ENCODE measurements at regions not wholly inside any gene's neighbourhood (a gene's known extent, or its start where the extent isn't known, plus 50 kb on each side); places are given as distances from the start of the nearest gene placed in this dataset.

DNA sequence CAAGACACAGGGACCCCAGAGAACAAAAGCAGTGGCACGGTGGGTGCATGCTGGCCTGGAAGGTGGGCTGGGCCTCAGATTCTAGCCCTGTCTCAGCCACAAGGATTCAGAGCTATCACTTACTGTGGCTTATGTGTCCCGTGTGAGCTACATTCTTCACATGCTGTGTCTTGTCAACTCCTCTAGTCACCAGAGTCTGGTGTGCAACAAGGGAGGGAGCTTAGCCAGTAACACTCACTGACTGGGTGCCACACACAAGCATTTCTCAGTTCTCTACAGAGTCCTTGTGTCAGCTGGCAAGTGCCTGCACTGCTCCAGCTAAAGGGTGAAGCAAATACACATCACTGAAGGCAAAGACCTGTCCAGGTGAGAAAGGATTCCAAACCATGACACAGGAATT lies 186.9 kb upstream of the CDYL start:
- Mint-ChIP-seq H3K9me3 (no peaks in the 10 kb centered on the region), H3K27me3 (ENCODE audit: low read depth) (no peaks in the 10 kb centered on the region), H3K4me3 (no peak overlapping the region), H3K27ac (no peak overlapping the region), H3K4me1 (ENCODE audit: low read depth) (no peaks in the 10 kb centered on the region), H3K36me3 (ENCODE audit: low read depth) (no peaks in the 10 kb centered on the region)
- DNase-seq (ENCODE audit: low spot score): no peak

DNA sequence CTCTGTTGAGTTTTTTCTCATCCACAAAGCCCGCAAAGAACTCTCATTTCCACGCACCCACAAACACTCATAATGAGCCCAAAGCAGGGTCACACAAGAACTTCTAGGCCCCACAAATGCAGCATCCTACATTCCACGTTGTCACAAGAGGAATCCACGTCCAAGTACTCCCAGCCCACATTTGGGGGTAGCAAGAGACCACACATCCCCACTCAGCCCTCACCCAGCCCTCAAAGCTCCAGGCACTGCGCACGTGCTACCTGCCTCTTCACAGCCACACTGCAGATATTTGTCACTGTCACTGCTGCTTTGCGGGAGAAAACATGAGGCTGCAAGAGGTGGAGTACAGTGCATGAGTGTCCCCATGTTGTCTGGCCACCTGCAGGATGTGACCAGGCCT lies 187.6 kb upstream of the CDYL start:
- Mint-ChIP-seq H3K9me3 (no peaks in the 10 kb centered on the region), H3K36me3 (ENCODE audit: low read depth) (no peaks in the 10 kb centered on the region), H3K4me3 (no peak overlapping the region), H3K27ac (no peak overlapping the region), H3K4me1 (ENCODE audit: low read depth) (no peaks in the 10 kb centered on the region), H3K27me3 (ENCODE audit: low read depth) (no peaks in the 10 kb centered on the region)
- DNase-seq (ENCODE audit: low spot score): no peak

DNA sequence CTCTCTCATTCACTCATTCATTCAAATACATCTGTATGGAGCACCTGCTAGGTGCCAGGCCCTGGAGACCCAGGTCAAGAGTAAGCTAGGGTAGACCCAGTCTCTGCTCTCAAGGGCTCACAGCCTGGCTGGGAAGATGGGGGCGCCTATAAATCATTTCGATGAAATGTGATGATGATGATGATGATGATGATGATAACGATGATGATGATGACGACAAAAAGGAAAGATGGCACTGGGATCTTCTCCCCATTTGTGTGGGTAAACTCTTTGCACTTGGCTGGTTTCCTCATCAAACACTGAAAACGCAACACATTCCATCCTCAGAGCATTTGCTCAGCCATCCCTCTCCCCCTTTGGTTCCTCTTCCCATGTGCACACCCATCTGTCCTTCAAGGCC lies 188.0 kb upstream of the CDYL start:
- no peaks in the 10 kb centered on the region for H3K27me3 Mint-ChIP-seq (ENCODE audit: low read depth)
- H3K36me3 Mint-ChIP-seq (ENCODE audit: low read depth): no peaks in the 10 kb centered on the region
- no peak overlapping the region for H3K4me3 Mint-ChIP-seq
- no peaks in the 10 kb centered on the region for H3K4me1 Mint-ChIP-seq (ENCODE audit: low read depth)
- DNase-seq (ENCODE audit: low spot score): no peak
- H3K9me3 Mint-ChIP-seq: no peaks in the 10 kb centered on the region
- H3K27ac Mint-ChIP-seq: no peak overlapping the region

DNA sequence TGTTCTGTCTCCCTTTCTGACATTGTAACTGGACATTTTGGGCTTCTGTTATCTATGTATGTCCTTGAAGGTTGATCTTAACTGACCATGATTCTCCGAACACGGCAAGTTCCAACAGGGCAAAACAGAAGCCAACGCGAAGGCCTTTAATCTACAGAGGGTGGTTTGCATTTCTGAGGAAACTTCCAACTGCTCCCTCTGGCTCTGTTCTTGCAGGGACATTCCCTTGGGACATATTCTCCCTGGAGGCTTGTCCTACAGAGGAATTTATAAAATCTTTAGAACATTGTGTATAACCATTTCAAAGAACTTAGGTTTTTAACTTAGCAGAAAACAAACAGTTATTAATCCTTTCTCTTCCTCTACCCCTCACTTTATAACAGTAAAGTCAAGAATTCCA lies 189.0 kb upstream of the CDYL start:
- Mint-ChIP-seq H3K27ac (no peak overlapping the region), H3K9me3 (no peaks in the 10 kb centered on the region), H3K4me1 (ENCODE audit: low read depth) (no peaks in the 10 kb centered on the region), H3K27me3 (ENCODE audit: low read depth) (no peaks in the 10 kb centered on the region), H3K4me3 (no peak overlapping the region), H3K36me3 (ENCODE audit: low read depth) (no peaks in the 10 kb centered on the region)
- no peak for DNase-seq (ENCODE audit: low spot score)

DNA sequence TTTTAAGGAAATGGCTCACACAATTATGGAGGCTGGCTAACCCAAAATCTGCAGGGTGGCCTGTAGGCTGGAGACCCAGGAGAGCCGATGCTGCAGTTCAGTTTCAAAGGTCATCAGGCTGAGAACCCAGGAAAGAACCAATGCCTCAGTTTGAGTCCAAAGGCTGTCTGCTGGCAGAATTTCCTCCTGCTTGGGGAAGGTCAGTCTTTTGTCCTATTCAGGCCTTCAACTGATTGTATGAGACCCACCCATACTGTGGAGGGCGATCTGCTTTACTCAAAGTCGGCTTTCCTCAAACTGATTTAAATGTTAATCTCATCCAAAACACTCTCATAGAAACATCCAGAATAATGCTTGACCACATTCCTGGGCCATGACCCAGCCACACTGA lies 189.7 kb upstream of the CDYL start:
- DNase-seq (ENCODE audit: low spot score): no peak
- H3K36me3 Mint-ChIP-seq (ENCODE audit: low read depth): no peaks in the 10 kb centered on the region
- H3K27me3 Mint-ChIP-seq (ENCODE audit: low read depth): no peaks in the 10 kb centered on the region
- no peak overlapping the region for H3K27ac Mint-ChIP-seq
- no peak overlapping the region for H3K4me3 Mint-ChIP-seq
- H3K4me1 Mint-ChIP-seq (ENCODE audit: low read depth): no peaks in the 10 kb centered on the region
- no peaks in the 10 kb centered on the region for H3K9me3 Mint-ChIP-seq

DNA sequence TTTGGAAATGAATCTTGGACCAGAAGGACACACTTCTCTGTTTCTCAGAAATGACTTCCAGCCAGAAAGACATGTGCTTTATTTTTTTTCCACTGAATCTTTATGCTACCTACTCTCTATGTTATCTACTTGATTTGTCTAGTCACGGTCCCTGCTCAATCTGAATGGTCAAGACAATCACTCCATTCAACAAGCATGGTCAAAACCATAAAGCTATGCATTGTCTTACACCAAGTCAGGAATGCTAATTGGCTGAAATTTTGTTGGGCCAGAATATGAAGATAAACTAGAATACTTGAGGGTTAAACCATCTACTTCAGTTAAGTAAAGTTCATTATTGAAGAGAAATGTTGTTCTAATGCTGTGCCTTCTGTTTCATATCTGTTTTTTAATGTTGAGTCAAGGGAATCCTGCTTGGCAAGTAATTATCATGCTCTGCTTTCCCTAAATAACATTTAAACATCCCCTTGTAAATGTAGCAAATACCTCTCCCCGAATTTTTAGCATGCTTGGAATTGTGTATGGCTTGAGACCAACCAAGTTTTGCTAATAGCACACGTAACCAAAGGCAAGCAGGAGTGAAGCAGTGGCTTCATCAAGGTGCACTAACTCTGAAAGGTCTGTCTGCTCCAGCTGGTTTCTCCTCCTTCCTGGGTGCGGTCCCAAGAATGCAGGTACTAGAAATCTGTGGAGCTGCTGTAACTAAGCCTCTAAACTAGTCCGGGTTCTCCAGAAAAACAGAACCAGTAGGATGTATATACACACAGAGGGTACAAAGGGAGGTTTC lies 190.3 kb upstream of the CDYL start:
- no peaks in the 10 kb centered on the region for H3K9me3 Mint-ChIP-seq
- no peaks in the 10 kb centered on the region for H3K4me1 Mint-ChIP-seq (ENCODE audit: low read depth)
- H3K4me3 Mint-ChIP-seq: no peak overlapping the region
- no peak for DNase-seq (ENCODE audit: low spot score)
- no peaks in the 10 kb centered on the region for H3K36me3 Mint-ChIP-seq (ENCODE audit: low read depth)
- H3K27me3 Mint-ChIP-seq (ENCODE audit: low read depth): no peaks in the 10 kb centered on the region
- H3K27ac Mint-ChIP-seq: no peak overlapping the region

DNA sequence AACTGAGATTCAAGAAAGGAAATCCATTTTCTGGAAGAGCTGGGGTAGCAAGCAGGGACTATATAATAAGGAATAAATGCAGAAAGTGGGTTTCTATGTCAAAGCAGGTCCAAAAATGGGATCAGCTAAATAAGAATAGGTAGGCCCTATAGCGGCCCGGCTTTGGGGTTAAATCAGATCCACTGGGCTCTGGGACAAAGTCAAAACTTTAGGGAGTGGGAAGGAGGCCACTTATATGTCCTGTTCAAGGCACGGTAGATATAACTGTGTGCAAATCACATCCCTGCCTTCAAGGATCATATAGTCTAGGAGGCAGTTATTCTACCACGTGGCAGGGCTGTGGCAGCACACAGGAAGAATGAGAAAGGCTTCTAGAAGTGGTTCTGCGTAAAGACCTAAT lies 191.4 kb upstream of the CDYL start:
- Mint-ChIP-seq H3K4me1 (ENCODE audit: low read depth) (no peaks in the 10 kb centered on the region), H3K4me3 (no peak overlapping the region)

DNA sequence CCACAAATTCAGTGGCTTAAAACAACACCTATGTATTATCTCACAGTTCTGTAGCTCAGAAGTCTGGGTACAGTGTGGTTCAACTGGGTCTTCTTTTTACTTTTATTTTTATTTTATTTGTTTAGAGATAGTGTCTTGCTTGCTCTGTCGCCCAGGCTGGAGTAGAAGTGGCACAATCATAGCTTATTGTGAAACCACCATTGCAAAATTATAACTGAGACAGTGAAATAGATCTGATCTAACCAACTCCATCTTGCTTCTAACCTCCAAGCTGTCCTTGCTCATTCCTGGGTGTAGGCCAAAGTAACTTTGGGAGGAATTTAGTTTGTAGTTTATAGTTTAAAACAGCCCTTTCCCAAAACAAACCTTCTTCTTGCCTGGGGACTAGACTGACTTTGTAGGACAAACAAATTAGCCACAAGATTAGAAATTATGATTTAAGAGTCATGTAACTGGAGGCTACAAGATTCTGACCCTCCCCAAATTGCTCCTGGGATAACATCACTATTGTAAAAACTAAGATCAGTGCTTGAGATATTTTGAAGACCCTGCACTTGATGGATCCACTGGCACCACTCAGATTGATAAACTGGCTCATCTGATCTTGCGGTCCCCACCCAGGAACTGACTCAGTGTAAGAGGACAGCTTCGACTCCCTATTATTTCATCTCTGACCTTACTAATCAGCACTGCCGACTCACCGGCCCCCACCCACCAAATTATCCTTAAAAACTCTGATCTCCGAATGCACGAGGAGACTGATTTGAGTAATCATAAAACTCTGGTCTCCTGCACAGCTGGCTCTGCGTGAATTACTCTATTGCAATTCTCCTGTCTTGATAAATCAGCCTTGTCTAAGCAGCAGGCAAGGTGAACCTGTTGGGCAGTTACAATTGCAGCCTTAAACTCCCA lies 193.4 kb upstream of the CDYL start:
- no peak overlapping the region for H3K27ac Mint-ChIP-seq
- peaks cover 2% of the 10 kb centered on the region for H3K27me3 Mint-ChIP-seq (ENCODE audit: low read depth)
- no peaks in the 10 kb centered on the region for H3K4me1 Mint-ChIP-seq (ENCODE audit: low read depth)
- no peaks in the 10 kb centered on the region for H3K9me3 Mint-ChIP-seq
- H3K4me3 Mint-ChIP-seq: no peak overlapping the region
- no peaks in the 10 kb centered on the region for H3K36me3 Mint-ChIP-seq (ENCODE audit: low read depth)
- no peak for DNase-seq (ENCODE audit: low spot score)

More for the DNA sequence above, 191.4 kb upstream of the CDYL start:
- no peak for DNase-seq (ENCODE audit: low spot score)
- H3K36me3 Mint-ChIP-seq (ENCODE audit: low read depth): no peaks in the 10 kb centered on the region
- no peaks in the 10 kb centered on the region for H3K27me3 Mint-ChIP-seq (ENCODE audit: low read depth)
- no peak overlapping the region for H3K27ac Mint-ChIP-seq
- no peaks in the 10 kb centered on the region for H3K9me3 Mint-ChIP-seq

DNA sequence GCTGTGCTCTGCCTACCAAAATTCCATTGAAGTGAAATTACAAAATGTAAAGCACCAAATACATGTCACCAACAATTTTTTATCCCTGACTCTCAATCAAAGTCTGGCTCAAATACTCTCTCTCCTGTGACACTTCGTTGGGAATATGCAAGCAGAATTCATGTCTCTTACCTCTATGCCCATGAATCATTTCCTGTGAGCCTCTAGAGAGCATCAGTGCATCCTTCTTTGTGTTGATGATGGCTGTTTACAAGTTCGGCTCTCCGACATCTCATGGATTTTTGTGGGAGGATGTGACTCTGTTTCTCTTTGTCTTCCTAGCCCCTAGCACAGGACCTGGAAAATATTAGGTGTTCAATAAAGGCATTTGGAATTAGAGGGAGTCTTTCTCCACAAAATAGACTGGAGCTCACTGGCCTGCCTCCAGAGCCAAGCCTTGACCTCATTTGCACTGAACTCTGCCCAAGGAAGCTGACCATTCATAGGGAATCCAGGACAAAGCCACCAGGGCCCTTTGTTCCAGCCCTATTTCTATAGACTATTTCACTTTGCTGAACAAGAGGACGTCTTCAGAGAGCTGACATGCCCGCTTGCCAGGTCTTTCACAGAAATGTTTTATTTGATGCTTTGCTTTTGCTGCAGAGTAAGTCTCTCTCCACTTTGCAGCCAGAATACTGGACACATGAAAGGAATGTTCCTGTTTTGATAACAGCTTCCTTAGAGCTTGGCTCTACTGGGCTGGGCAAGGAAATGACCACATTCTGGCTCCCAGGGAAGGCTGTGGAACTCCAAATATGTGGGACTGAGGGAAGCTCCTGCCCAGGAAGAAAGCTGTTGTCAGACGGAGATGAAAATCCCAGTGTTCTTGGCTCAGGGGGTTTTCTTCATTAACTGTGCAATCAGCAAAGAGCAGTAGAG lies 194.5 kb upstream of the CDYL start:
- DNase-seq (ENCODE audit: low spot score): no peak

DNA sequence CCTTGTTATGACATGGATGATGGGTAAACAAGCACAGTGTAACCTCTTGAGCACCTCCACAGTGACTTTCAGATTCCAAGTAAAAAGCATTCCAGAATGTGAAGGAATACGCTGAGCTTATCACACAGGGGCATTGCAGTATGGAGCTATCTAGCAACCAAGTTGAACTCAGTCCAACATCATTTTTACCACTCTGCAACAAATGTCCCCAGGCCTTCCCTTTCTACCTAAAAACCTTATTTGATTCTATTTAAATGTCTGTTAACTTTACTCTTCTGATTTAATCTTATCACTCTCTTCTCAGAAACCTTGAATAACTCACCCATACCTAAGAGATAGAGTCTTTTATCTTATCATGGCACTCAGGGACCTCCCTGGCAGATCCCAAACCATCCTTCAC lies 195.8 kb upstream of the CDYL start:
- no peaks in the 10 kb centered on the region for H3K4me1 Mint-ChIP-seq (ENCODE audit: low read depth)
- no peak overlapping the region for H3K4me3 Mint-ChIP-seq
- H3K27me3 Mint-ChIP-seq (ENCODE audit: low read depth): peaks cover 2% of the 10 kb centered on the region
- no peak for DNase-seq (ENCODE audit: low spot score)
- no peak overlapping the region for H3K27ac Mint-ChIP-seq
- no peaks in the 10 kb centered on the region for H3K9me3 Mint-ChIP-seq
- H3K36me3 Mint-ChIP-seq (ENCODE audit: low read depth): no peaks in the 10 kb centered on the region

More for the DNA sequence above, 194.5 kb upstream of the CDYL start:
- H3K27me3 Mint-ChIP-seq (ENCODE audit: low read depth): peaks cover 2% of the 10 kb centered on the region
- H3K4me1 Mint-ChIP-seq (ENCODE audit: low read depth): no peaks in the 10 kb centered on the region
- no peaks in the 10 kb centered on the region for H3K36me3 Mint-ChIP-seq (ENCODE audit: low read depth)
- no peak overlapping the region for H3K27ac Mint-ChIP-seq
- no peaks in the 10 kb centered on the region for H3K9me3 Mint-ChIP-seq
- H3K4me3 Mint-ChIP-seq: no peak overlapping the region

DNA sequence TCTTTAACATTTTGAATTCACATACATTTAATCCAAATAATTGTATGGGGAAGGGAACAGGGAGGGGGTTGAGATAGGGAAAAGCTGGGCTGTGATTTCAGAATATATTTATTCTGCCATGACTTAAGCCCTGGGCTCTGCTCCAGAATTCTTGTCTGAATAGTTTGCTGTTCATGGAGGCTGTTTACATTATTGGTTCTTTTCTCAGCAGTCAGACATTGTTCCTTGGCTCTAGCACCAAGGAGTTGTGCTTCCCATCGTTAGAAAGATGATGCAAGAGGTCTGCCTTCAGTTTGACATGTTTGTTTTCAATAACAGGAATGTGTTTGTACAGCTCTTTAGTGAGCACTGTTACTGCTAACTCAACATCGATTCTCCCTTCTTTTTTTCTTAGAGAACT lies 198.8 kb upstream of the CDYL start:
- Mint-ChIP-seq H3K4me3 (no peak overlapping the region), H3K27ac (no peak overlapping the region), H3K4me1 (ENCODE audit: low read depth) (no peaks in the 10 kb centered on the region), H3K27me3 (ENCODE audit: low read depth) (peaks cover 2% of the 10 kb centered on the region), H3K9me3 (no peaks in the 10 kb centered on the region), H3K36me3 (ENCODE audit: low read depth) (no peaks in the 10 kb centered on the region)
- DNase-seq (ENCODE audit: low spot score): no peak

DNA sequence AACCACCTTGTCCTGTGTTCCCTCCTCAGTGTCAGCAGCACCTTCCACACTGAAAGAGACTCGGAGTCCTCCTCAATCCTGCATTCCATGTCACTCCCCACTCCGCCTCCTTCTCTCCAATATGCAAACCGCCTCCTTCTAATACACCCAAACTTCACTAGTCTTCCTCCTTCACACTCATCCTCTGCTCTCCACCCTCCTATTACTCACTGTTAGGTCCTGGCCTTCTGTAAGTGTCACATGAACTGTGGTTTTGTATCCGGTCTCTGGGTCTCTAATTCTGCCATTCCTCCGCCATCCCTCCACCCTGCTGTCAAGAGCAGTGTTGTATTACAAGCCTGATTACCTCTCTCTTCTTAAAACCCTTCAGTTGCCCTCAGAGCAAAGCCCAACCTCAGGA lies 200.5 kb upstream of the CDYL start:
- peaks cover 2% of the 10 kb centered on the region for H3K36me3 Mint-ChIP-seq (ENCODE audit: low read depth)
- no peak overlapping the region for H3K4me3 Mint-ChIP-seq
- H3K9me3 Mint-ChIP-seq: peaks cover 10% of the 10 kb centered on the region
- H3K27ac Mint-ChIP-seq: no peak overlapping the region
- no peaks in the 10 kb centered on the region for H3K4me1 Mint-ChIP-seq (ENCODE audit: low read depth)
- peaks cover 2% of the 10 kb centered on the region for H3K27me3 Mint-ChIP-seq (ENCODE audit: low read depth)
- no peak for DNase-seq (ENCODE audit: low spot score)

DNA sequence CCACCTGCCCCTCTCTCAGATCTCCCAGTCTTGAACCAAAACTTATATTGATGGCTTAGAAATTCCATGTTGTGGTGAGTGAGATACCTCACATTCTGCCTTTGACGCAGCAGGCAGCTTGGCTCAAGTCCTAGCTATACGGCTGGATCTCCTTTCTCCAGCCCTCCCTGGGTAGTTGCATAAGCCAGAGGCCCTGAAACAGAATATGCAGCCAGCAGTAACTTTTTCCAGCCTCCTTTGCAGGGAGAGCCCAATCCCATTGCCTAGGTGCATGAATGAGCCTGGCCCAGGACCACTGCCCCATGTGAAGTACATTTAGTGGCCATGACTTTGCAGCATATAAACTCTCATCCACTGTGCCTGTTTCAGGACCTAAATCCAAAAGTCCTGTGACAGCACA lies 202.2 kb upstream of the CDYL start:
- peaks cover 2% of the 10 kb centered on the region for H3K36me3 Mint-ChIP-seq (ENCODE audit: low read depth)
- H3K27me3 Mint-ChIP-seq (ENCODE audit: low read depth): peaks cover 2% of the 10 kb centered on the region
- H3K9me3 Mint-ChIP-seq: peaks cover 14% of the 10 kb centered on the region
- H3K4me1 Mint-ChIP-seq (ENCODE audit: low read depth): no peaks in the 10 kb centered on the region
- H3K4me3 Mint-ChIP-seq: no peak overlapping the region
- no peak for DNase-seq (ENCODE audit: low spot score)
- H3K27ac Mint-ChIP-seq: no peak overlapping the region

DNA sequence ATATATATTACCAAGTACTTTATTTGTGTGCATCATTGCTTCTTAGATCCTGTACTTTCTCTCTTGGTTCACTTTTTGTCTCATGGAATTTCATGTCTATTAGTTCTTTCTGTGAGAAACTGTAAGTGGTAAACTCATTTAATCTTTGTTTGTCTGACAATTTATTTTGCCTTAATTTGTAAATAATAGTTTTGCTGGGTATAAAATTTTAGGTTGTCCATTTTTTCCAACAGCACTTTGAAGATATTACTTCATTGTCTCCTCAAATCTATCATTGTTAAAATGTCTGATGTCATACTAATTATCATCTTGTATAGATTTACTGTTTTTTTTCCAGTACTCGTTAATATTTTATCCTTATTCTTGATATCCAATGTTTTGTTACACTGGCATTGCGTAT lies 205.2 kb upstream of the CDYL start:
- Mint-ChIP-seq H3K4me3 (no peak overlapping the region), H3K27ac (no peak overlapping the region), H3K4me1 (ENCODE audit: low read depth) (no peaks in the 10 kb centered on the region), H3K27me3 (ENCODE audit: low read depth) (no peaks in the 10 kb centered on the region), H3K9me3 (peaks cover 14% of the 10 kb centered on the region), H3K36me3 (ENCODE audit: low read depth) (peaks cover 2% of the 10 kb centered on the region)
- DNase-seq (ENCODE audit: low spot score): no peak
